T47D (cell line): ENCODE measurements at regions not wholly inside any gene's neighbourhood (a gene's known extent, or its start where the extent isn't known, plus 50 kb on each side); places are given as distances from the start of the nearest gene placed in this dataset.
"Not testable (repeated sequence)": the region's sequence is repeated elsewhere in the genome, so short reads cannot be mapped to it uniquely, and the experiment has no call there.

Source experiments
- DNase-seq, 2 experiments: peaks; one replicate each; pipeline versions ENCODE4 v3.0.0 to v3.0.0-alpha.2; 2011 to 2012; ENCODE audit warnings: low read depth in 1 of 2, low spot score in 1 of 2
- JUND ChIP-seq: IDR thresholded peaks from 2 replicates; pipeline ENCODE4 v1.6.1; 2012; ENCODE audit warnings: low read depth
- in situ Hi-C: cut with HindIII; loops from 2 replicates; pipeline ENCODE4 v1.10.0; 2016; ENCODE audit warnings: low sequenced_read_pairs, low pct_unique_long_range_greater_than_20kb

GRCh38 chr13:46479691-46480090 is 73.3 kb upstream of the LRCH1 start:
- in situ Hi-C loops, result no loop called here
- no peak for DNase-seq
- TF ChIP-seq JUND, result no peak

GRCh38 chr13:46479283-46479682 is 73.7 kb upstream of the LRCH1 start:
- no peak for TF ChIP-seq JUND
- in situ Hi-C loops, result no loop called here
- peak in 1 of 2 experiments; percentile 60 for DNase-seq

GRCh38 chr13:46478651-46479050 is 74.3 kb upstream of the LRCH1 start:
- TF ChIP-seq JUND, result no peak
- DNase-seq, result no peak
- in situ Hi-C loops, result no loop called here

- no peak for TF ChIP-seq JUND
- in situ Hi-C loops, result no loop called here
Measured at GRCh38 chr13:46476174-46476573, 76.8 kb upstream of the LRCH1 start.

GRCh38 chr13:46475541-46475991 is 77.4 kb upstream of the LRCH1 start:
- in situ Hi-C loops, result no loop called here
- DNase-seq, result no peak
- TF ChIP-seq JUND, result no peak

More at GRCh38 chr13:46476174-46476573, 76.8 kb upstream of the LRCH1 start:
- no peak for DNase-seq

GRCh38 chr13:46473806-46474205 is 79.2 kb upstream of the LRCH1 start:
- no peak for DNase-seq
- in situ Hi-C loops, result no loop called here
- TF ChIP-seq JUND, result no peak

- no peak for DNase-seq
- in situ Hi-C loops, result no loop called here
- TF ChIP-seq JUND, result no peak
Measured at GRCh38 chr13:46472384-46472783, 80.6 kb upstream of the LRCH1 start.

- DNase-seq, in situ Hi-C loops: not testable (repeated sequence)
Measured at GRCh38 chr13:46469699-46470098, 82.6 kb upstream of the RUBCNL start.

- TF ChIP-seq JUND, result no peak
- in situ Hi-C loops, result no loop called here
- DNase-seq, result no peak
Measured at GRCh38 chr13:46468570-46469463, 81.8 kb upstream of the RUBCNL start.

GRCh38 chr13:46467694-46468093 is 80.6 kb upstream of the RUBCNL start:
- DNase-seq, in situ Hi-C loops: not testable (repeated sequence)

- DNase-seq, in situ Hi-C loops: not testable (repeated sequence)
Measured at GRCh38 chr13:46466074-46466473, 79.0 kb upstream of the RUBCNL start.

GRCh38 chr13:46463719-46464118 is 76.7 kb upstream of the RUBCNL start:
- in situ Hi-C loops, result no loop called here
- DNase-seq, result no peak
- TF ChIP-seq JUND, result no peak

GRCh38 chr13:46460223-46460622 is 73.2 kb upstream of the RUBCNL start:
- in situ Hi-C loops, DNase-seq: not testable (repeated sequence)

- DNase-seq, in situ Hi-C loops: not testable (repeated sequence)
Measured at GRCh38 chr13:46457255-46457654, 70.2 kb upstream of the RUBCNL start.

GRCh38 chr13:46455924-46456323 is 68.9 kb upstream of the RUBCNL start:
- in situ Hi-C loops, result not testable (repeated sequence)
- DNase-seq, result peak; percentile 6 to 73

- in situ Hi-C loops, DNase-seq: not testable (repeated sequence)
Measured at GRCh38 chr13:46451145-46451544, 64.1 kb upstream of the RUBCNL start.

GRCh38 chr13:46449949-46450348 is 62.9 kb upstream of the RUBCNL start:
- in situ Hi-C loops, DNase-seq: not testable (repeated sequence)

- DNase-seq, in situ Hi-C loops: not testable (repeated sequence)
Measured at GRCh38 chr13:46448148-46448547, 61.1 kb upstream of the RUBCNL start.
